GM18498 (cell line): ENCODE measurements at regions not wholly inside any gene's neighbourhood (a gene's known extent, or its start where the extent isn't known, plus 50 kb on each side); places are given as distances from the start of the nearest gene placed in this dataset.
"Not testable (repeated sequence)": the region's sequence is repeated elsewhere in the genome, so short reads cannot be mapped to it uniquely, and the experiment has no call there.

ENCODE experiments used
- ATAC-seq: cut with Tn5 transposase; IDR thresholded peaks from one replicate; pipeline ENCODE4 v1.9.1; 2021; ENCODE audit warnings: mild to moderate bottlenecking, moderate library complexity; ENCODE audit not compliant: unreplicated experiment

- ATAC-seq = no peak
Observed at GRCh38 chr7:10720042-10720441, 253.6 kb upstream of the PHF14 start.

- no peak for ATAC-seq
Observed at GRCh38 chr7:10721289-10721688, 252.4 kb upstream of the PHF14 start.

- no peak for ATAC-seq
Observed at GRCh38 chr7:10723832-10724231, 249.8 kb upstream of the PHF14 start.

- ATAC-seq = no peak
Observed at GRCh38 chr7:10724449-10724848, 249.2 kb upstream of the PHF14 start.

- ATAC-seq = no peak
Observed at GRCh38 chr7:10727636-10728035, 246.0 kb upstream of the PHF14 start.

- ATAC-seq = no peak
Observed at GRCh38 chr7:10731253-10731773, 242.4 kb upstream of the PHF14 start.

- ATAC-seq = no peak
Observed at GRCh38 chr7:10733747-10734146, 239.9 kb upstream of the PHF14 start.

- ATAC-seq = no peak
Observed at GRCh38 chr7:10734595-10734994, 239.1 kb upstream of the PHF14 start.

GRCh38 chr7:10739401-10739800, 234.3 kb upstream of the PHF14 start:
- ATAC-seq = no peak

- ATAC-seq = no peak
Observed at GRCh38 chr7:10740805-10741204, 232.9 kb upstream of the PHF14 start.

- ATAC-seq = no peak
Observed at GRCh38 chr7:10756981-10757380, 216.7 kb upstream of the PHF14 start.

GRCh38 chr7:10759120-10759519, 214.6 kb upstream of the PHF14 start:
- no peak for ATAC-seq

GRCh38 chr7:10767771-10768170, 205.9 kb upstream of the PHF14 start:
- no peak for ATAC-seq

- no peak for ATAC-seq
Observed at GRCh38 chr7:10770176-10770575, 203.5 kb upstream of the PHF14 start.

- ATAC-seq = no peak
Observed at GRCh38 chr7:10773430-10773829, 200.2 kb upstream of the PHF14 start.

GRCh38 chr7:10779465-10780399, 193.9 kb upstream of the PHF14 start:
- no peak for ATAC-seq

- no peak for ATAC-seq
Observed at GRCh38 chr7:10780400-10780747, 193.3 kb upstream of the PHF14 start.

- not testable (repeated sequence) for ATAC-seq
Observed at GRCh38 chr7:10786976-10787375, 186.7 kb upstream of the PHF14 start.

- no peak for ATAC-seq
Observed at GRCh38 chr7:10789170-10789569, 184.5 kb upstream of the PHF14 start.

GRCh38 chr7:10790910-10791309, 182.8 kb upstream of the PHF14 start:
- ATAC-seq = no peak

- ATAC-seq = no peak
Observed at GRCh38 chr7:10793995-10794775, 179.5 kb upstream of the PHF14 start.

- no peak for ATAC-seq
Observed at GRCh38 chr7:10797157-10797556, 176.5 kb upstream of the PHF14 start.
